GM10266 (cell line): ENCODE measurements at regions not wholly inside any gene's neighbourhood (a gene's known extent, or its start where the extent isn't known, plus 50 kb on each side); places are given as distances from the start of the nearest gene placed in this dataset.

Source experiments
- DNase-seq: peaks from one replicate; pipeline ENCODE4 v3.0.0; 2012; ENCODE audit errors: extremely low spot score
- TF ChIP-seq, protein P1 (sequence below): IDR thresholded peaks from 2 replicates; pipeline ENCODE4 v1.5.1; 2012; ENCODE audit warnings: mild to moderate bottlenecking, low read depth; ENCODE audit not compliant: control insufficient read depth, insufficient read depth; ENCODE audit errors: missing control alignments

DNA sequence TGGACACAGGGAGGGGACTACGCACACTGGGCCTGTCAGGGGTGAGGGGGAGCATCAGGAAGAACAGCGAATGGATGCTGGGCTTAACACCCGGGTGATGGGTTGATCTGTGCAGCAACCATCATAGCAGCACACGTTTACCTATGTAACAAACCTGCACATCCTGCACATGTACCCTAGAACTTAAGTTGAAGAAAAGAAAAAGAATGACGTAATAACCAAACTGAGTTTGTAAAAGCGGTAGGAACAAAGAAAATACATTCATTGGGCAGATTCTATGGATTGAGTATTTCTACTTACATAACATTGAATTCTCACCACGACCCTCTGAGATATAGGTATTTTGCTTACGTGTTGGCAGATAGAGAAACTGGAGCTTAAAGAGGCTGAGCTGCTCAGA lies 468.4 kb downstream of the TTLL7 start:
- TF ChIP-seq, protein P1, sequence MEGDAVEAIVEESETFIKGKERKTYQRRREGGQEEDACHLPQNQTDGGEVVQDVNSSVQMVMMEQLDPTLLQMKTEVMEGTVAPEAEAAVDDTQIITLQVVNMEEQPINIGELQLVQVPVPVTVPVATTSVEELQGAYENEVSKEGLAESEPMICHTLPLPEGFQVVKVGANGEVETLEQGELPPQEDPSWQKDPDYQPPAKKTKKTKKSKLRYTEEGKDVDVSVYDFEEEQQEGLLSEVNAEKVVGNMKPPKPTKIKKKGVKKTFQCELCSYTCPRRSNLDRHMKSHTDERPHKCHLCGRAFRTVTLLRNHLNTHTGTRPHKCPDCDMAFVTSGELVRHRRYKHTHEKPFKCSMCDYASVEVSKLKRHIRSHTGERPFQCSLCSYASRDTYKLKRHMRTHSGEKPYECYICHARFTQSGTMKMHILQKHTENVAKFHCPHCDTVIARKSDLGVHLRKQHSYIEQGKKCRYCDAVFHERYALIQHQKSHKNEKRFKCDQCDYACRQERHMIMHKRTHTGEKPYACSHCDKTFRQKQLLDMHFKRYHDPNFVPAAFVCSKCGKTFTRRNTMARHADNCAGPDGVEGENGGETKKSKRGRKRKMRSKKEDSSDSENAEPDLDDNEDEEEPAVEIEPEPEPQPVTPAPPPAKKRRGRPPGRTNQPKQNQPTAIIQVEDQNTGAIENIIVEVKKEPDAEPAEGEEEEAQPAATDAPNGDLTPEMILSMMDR: no peak
- no peak for DNase-seq

DNA sequence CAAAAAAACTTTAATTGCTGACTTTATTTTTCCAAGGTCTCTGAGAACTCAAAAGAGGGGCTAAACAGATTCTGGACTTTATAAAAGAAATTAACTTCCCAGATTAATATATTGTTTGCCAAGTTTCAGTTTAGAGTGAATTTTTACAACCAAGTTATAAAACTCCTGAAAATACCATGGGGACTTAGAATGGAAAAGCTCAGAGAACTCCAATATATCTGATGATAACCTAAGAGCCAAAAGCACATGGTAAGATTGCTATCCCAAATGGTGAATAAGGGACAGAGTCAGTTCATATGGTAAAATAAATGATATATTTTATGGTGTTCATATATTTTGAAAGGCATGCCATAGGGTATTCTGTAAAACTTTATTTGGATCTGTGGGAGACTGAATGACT lies 470.9 kb downstream of the TTLL7 start:
- TF ChIP-seq, protein P1: no peak
- no peak for DNase-seq

DNA sequence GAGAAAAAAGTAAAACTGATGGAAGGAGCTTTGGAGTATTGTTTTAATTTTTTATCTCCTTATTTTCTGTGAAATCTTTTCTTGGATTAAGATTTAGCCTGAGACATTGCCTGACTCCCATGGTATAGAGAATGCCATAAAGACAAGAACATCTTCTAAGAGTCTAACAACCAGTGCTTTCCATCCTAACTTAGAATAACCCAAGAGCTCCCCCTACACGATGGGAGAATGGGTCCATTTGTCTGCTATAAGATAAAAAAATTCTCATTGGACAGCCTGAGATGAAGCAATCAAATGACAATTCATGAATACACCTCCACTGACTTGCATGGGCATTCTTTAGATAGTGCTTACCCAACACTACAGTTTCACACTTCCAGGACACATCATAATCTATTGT lies 478.1 kb downstream of the TTLL7 start:
- TF ChIP-seq, protein P1: no peak
- DNase-seq: no peak

DNA sequence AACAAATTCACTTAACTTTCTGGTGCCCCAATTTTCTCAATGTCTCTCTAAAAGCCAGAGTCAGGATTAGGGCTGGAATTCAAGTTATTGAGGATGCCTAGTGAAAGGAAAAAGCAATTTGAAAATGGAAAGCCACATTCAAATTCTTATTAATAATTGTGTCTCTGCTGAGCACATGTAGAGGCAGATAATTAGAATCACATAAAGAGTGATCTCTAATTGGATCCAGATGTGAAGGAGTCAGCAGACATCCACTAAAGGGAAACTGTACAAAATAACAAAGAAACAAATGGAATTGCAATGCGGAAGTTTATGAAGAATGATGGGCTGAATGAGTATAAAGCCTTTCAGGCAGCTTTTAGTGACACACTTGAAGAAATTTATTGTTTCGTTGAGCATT lies 482.6 kb downstream of the TTLL7 start:
- TF ChIP-seq, protein P1: no peak
- DNase-seq: no peak

DNA sequence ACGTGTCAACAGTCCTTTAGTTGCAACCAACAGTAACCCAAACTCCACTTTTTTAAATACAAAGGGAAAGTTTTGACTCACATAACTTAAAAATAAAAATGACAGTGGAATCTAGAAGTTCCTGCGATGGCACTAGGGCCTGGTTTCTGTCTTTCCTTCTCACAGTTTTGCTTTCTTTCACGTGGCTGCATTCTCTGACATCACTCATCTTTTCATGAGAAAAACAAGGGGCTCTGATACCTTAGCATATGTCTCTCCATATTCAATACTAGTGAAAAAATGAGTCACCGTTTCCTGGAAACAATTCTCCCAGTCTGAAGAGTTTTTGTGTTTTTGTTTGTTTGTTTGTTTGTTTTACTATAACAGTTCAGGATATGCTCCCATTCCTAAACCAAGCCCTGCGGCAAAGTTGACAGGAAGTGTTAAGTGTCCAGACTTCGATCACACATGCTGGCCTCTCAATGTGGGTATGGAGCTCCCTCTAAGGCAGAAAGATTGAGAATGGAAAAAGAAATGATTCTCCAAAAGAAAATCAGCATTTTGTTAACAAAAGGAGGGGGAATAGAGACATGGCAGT lies 483.3 kb downstream of the TTLL7 start:
- TF ChIP-seq, protein P1: no peak
- no peak for DNase-seq

DNA sequence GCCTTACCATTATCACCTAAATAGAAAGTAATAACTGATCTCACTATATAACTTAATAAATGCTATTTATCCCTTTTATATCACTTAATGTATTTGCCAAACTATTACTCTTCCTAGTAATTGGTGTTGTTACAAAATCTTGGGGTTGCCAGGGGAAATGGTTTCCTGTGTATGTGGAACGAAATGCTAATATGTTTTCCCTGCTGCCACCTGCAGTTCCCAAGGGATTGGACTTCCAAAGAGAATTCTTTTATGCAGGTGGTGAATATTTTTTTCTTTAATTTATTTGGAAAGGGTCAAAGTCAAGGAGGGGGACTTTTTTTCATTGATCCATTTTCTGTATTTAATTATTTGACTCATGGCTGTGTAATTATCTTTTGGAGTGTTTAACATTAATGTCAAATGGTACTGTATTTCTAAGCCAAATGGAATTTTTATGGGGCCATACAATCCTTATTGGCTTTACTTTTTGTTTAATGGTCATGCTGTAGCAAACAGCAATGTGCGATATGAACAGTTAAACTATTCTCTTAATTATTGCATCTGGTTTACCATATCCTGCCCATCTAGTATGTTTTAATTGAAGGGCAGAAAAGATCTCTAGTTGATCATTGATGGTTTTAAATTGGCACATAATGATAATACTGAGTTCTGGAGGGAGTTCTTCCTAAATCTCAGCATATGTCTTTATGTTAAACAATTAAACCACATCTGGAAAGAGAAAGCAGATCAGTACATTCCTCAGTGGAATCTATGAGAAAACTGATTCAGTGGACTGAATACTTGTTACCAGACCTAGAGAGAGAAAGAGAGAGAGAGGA lies 486.3 kb downstream of the TTLL7 start:
- TF ChIP-seq, protein P1: no peak
- no peak for DNase-seq

DNA sequence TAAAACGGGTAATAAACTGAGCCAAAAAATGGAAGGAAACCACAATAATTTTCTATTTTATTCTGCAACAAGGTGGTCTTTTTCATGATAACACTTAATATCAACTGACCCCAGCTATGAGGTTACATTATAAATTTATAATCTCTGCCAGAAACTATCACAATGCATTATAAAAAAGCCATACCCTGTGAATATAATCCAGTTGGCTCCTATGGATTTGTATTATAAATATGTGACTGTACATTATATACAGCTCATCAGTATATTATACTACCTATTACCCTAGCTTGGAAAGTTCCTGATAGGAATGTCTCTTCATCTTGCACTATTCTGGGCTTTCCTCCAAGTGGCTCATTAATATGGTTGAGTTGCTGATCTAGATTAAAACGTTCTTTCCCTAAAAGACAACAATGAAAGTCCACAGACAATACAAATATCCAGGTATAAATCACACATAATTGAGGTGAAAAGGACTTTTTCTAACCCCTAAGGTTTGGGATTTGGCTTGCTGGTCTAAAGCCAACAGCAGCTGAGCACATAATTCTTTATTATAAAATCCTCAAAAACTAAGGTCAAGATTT lies 487.7 kb downstream of the TTLL7 start:
- DNase-seq: no peak
- TF ChIP-seq, protein P1: no peak
